GM12891 (cell line): ENCODE measurements at regions not wholly inside any gene's neighbourhood (a gene's known extent, or its start where the extent isn't known, plus 50 kb on each side); places are given as distances from the start of the nearest gene placed in this dataset.
"Not testable (repeated sequence)": the region's sequence is repeated elsewhere in the genome, so short reads cannot be mapped to it uniquely, and the experiment has no call there.

Experiments used
- PAX5 ChIP-seq: IDR thresholded peaks from 2 replicates; pipeline ENCODE4 v1.6.1; 2011; ENCODE audit warnings: low read length, moderate library complexity, mild to moderate bottlenecking; ENCODE audit not compliant: insufficient read depth, severe bottlenecking
- POLR2A ChIP-seq: IDR thresholded peaks from 2 replicates; pipeline ENCODE4 v1.6.1; 2011; ENCODE audit warnings: low read depth, low read length, control low read depth
- POLR2AphosphoS5 ChIP-seq: IDR thresholded peaks from 2 replicates; pipeline ENCODE4 v1.6.1; 2011; ENCODE audit warnings: low read depth, low read length, control low read depth
- TAF1 ChIP-seq: IDR thresholded peaks from 2 replicates; pipeline ENCODE4 v1.6.1; 2011; ENCODE audit warnings: low read depth, low read length, control low read depth

DNA sequence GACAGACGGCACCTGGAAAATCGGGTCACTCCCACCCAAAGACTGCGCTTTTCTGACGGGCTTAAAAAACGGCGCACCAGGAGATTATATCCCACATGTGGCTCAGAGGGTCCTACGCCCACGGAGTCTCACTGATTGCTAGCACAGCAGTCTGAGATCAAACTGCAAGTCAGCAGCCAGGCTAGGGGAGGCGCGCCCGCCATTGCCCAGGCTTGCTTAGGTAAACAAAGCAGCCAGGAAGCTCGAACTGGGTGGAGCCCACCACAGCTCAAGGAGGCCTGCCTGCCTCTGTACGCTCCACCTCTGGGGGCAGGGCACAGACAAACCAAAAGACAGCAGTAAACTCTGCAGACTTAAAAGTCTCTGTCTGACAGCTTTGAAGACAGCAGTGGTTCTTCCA, 909.4 kb downstream of the SORCS3 start:
- not testable (repeated sequence) for TF ChIP-seq TAF1, POLR2AphosphoS5, POLR2A, PAX5
